NCI-H1048 (cell line): ENCODE measurements at regions not wholly inside any gene's neighbourhood (a gene's known extent, or its start where the extent isn't known, plus 50 kb on each side); places are given as distances from the start of the nearest gene placed in this dataset.
"Not testable (repeated sequence)": the region's sequence is repeated elsewhere in the genome, so short reads cannot be mapped to it uniquely, and the experiment has no call there.

Source experiments
- DNase-seq: peaks from one replicate; lab custom pipeline; 2025; lab: John Stamatoyannopoulos, UW

GRCh38 chr2:8554296-8554806, 127.5 kb upstream of the ID2 start:
- no peak for DNase-seq

- DNase-seq = no peak
These were observed 126.3 kb upstream of the ID2 start for GRCh38 chr2:8555543-8555942.

- DNase-seq = no peak
These were observed 123.8 kb upstream of the ID2 start for GRCh38 chr2:8558096-8558495.

- no peak for DNase-seq
These were observed 122.9 kb upstream of the ID2 start for GRCh38 chr2:8558956-8559355.

GRCh38 chr2:8559805-8560204, 122.1 kb upstream of the ID2 start:
- DNase-seq = no peak

- not testable (repeated sequence) for DNase-seq
These were observed 120.2 kb upstream of the ID2 start for GRCh38 chr2:8561692-8562091.

- no peak for DNase-seq
These were observed 117.9 kb upstream of the ID2 start for GRCh38 chr2:8563814-8564474.

- DNase-seq = no peak
These were observed 117.4 kb upstream of the ID2 start for GRCh38 chr2:8564475-8564874.

- DNase-seq = no peak
These were observed 116.3 kb upstream of the ID2 start for GRCh38 chr2:8565399-8566154.

- no peak for DNase-seq
These were observed 115.6 kb upstream of the ID2 start for GRCh38 chr2:8566155-8566670.

- no peak for DNase-seq
These were observed 114.9 kb upstream of the ID2 start for GRCh38 chr2:8566774-8567468.

GRCh38 chr2:8567469-8568260, 114.2 kb upstream of the ID2 start:
- DNase-seq = no peak

- no peak for DNase-seq
These were observed 113.1 kb upstream of the ID2 start for GRCh38 chr2:8568543-8569302.

GRCh38 chr2:8569332-8569930, 112.4 kb upstream of the ID2 start:
- DNase-seq = no peak

GRCh38 chr2:8570637-8571036, 111.2 kb upstream of the ID2 start:
- DNase-seq = no peak

GRCh38 chr2:8571301-8571791, 110.5 kb upstream of the ID2 start:
- no peak for DNase-seq

GRCh38 chr2:8571792-8572499, 109.9 kb upstream of the ID2 start:
- DNase-seq = no peak

- no peak for DNase-seq
These were observed 109.1 kb upstream of the ID2 start for GRCh38 chr2:8572712-8573233.

- no peak for DNase-seq
These were observed 108.5 kb upstream of the ID2 start for GRCh38 chr2:8573234-8573941.
